SH-SY5Y (cell line): ENCODE measurements at regions not wholly inside any gene's neighbourhood (a gene's known extent, or its start where the extent isn't known, plus 50 kb on each side); places are given as distances from the start of the nearest gene placed in this dataset.

Source experiments
- GATA2 ChIP-seq: IDR thresholded peaks from 2 replicates; pipeline ENCODE4 v1.6.1; 2011; ENCODE audit warnings: mild to moderate bottlenecking, low read depth, low read length
- GATA3 ChIP-seq: IDR thresholded peaks from 2 replicates; pipeline ENCODE4 v1.6.1; 2011; ENCODE audit warnings: low read depth, mild to moderate bottlenecking, low read length, moderate library complexity

DNA sequence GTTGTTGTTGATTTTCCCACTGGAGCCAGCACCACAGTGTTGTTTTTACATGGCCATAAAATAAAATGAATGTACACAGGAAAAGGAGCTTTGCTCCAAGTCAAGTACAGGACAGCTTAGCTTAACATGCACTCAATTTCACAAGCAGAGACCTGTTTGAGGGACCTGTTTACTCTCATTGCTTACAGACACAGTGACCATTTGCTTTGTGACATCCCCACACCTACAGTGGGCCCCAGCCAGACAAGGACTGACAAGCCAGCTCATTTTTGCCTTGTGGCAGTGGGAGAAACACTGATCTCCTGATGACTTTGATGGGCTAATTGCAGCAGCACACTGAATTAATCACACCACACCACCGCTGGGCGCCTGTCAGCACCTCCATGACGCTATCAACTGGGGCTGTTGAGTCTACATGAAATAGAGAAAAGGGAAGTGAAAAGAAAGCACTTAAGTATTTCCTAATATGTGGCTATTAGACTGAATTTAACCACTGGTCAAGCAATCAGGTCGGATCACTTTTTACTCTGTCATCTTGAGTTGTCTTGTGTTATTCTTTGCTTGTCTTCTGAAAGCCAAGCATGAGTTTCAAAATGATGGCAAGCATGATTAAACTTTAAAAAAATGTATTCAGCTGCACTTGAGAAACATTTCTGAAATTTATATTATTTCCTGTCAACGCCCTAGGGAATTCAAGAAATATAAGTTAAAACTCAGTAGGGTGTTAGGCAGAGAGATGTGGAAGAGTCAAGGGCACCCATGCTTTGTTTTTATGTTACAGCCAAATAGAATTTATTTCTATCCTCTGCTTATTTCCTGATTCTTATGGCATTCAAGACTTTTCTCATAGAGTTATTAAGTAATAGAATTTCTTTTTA lies 557.7 kb downstream of the RAB28 start:
- no peak for TF ChIP-seq GATA2
- TF ChIP-seq GATA3: no peak
